Mucosa of gallbladder (tissue), 1 donor: ENCODE measurements at regions not wholly inside any gene's neighbourhood (a gene's known extent, or its start where the extent isn't known, plus 50 kb on each side); places are given as distances from the start of the nearest gene placed in this dataset.

ENCODE experiments used
- DNase-seq: peaks from one replicate; pipeline ENCODE4 v3.0.0-alpha.2; 2020; ENCODE audit warnings: low spot score
- donor health status: DM: no; HTN: no; CAD: no.

DNA sequence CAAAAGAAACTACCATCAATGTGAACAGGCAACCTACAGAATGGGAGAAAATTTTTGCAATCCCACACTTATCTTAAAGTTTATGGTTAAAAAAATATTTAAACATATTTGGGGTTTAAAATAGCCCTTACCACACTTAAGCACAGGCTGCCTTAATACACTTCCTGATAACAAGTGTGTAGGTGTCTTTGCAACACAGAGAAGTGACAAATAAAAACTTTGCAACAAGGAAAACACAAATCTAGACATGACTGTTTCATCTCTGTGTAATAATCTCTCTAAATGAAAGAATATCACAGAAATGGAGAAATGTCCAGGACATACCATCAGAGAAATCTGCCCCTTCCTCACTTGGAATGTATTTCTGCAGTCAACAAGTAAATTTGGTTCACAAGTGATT lies 464.1 kb upstream of the ARHGEF26 start:
- no peak for DNase-seq

DNA sequence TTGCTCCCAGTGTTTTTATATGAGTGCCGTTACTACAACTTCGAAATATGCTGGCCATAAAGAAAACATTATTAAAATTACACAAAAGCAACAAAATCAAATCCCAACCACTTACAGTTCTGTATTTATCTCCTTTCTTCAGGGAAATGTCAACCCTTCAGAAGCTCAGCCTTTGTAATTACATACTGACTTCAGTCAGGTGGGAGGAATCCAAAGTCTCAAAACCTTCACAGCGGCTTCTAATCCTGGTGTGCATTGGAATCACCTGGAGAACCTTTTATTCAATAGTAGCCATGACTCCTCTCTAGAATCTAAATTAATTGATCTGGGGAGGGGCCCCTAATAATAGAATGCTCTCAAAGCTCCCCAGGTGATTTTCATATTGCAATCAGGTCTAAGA lies 463.7 kb upstream of the ARHGEF26 start:
- DNase-seq: no peak

DNA sequence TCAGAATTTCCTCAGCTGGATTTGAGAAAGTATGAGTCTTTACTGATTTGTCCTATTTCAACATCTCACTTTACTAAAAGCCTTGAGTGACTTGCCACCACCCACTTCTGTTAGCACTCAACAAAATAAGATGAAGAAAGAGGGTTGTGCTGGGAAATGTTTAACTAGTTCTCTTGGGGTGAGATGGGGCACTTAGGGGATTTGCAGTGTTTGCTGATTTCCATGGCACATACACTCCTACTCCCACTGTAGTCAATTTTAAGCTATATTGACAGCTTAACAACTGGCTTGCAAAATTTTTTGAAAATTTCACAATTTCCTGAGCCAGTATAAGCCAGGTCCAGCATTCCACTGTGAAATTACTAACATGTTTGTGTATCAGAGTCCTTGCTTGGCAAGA lies 463.1 kb upstream of the ARHGEF26 start:
- no peak for DNase-seq

DNA sequence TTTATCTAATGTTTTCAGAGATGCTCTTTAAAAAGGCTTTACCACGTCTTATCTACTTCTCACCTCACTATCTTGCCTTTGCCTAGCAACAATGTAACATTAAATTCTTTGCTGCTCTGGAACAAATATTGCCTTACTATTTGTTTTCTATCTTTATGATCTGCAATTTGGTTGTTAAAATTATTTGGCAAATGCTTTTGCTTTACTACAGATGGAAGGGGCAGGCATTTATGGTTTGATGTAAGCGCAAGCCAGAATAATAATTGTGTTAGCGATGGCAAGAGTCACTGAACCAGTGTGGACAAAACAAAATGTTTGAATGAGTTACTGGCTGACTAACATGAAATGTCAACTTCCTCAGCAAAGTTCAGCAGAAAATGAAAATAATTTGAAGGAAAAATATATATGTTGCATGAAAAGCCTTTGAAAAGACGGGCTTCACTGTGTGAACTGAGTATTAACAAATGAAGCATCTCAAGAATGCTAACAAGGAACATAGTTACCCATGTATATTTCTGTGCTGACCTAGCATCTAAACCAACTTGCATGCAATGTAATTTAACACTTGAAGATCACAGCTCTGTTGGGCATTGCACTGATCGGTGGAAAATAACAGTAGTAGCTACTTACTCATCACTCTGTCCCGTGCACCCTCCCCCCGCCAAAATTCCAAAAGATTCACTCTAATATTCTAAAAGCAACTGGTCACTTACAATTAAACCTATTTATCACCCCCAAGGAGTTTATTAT lies 454.0 kb upstream of the ARHGEF26 start:
- DNase-seq: no peak

DNA sequence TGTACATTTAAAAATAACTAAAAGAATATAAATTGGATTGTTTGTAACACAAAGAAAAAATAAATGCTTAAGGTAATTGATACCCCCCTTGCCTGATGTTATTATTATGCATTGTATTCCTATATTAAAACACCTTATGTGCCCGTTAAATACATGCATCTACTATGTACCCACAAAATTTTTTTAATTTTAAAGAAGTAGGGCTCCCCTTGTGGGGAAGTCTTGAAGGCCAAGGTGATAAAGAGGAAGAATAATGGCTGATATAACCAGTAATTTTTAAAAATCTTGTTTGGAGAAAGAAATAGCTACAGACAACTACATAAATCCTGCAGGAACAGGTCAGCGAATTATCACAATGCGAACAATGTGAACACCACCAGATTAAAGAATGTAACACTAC lies 451.7 kb upstream of the ARHGEF26 start:
- no peak for DNase-seq

DNA sequence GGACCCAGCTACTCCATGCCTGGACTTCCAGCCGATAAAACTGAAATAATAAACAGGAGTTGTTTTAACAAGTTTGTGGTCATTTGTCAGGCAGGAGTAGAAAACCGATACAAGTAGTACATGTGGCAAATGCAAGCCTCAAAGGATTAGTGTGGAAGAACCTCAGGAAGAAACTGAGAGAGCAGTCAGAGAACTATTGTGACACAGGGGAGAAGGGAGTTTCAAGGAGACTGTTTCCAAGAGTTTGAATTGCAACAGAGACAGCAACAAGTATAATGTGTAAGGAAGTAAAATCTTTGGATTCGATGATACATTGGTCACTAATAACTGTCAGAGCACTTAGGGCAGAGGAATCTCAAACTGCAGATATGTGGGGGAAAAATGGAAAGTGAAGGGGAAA lies 450.6 kb upstream of the ARHGEF26 start:
- no peak for DNase-seq

DNA sequence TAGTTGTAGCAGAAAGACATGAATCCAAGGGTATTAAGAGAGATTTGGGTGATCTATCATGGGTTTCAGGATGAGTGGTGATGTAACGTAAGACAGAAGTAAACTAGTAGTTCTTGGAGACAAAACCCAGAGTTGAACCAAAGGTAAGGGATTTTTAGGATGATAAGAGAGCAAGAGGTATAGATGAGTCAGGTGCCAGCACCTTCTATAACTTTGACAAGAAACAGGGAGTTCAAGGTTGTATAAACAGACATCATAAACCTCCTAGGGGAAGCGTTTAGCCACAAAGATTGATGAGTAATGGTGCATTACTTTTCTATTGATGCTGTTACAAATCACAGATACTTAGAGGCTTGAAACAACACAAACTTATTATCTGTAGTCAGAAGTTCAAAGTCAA lies 447.3 kb upstream of the ARHGEF26 start:
- no peak for DNase-seq

DNA sequence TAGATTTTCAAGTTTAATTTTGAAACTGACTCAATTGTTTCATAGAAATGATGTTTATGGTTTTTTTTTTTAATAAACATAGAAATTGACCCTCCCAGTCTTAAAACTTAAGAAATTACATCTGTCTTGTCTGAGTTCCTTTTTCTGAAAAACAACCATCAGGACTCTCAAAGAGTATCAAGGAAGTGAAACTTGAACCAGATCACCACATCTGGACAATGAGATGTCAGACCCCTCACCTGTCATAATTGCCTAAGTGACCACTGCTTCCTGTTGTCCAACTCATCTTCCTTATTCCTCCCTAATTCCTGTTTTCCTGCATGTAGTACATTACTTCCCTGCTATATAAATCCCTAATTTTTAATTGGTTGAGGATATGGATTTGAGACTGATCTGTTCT lies 441.5 kb upstream of the ARHGEF26 start:
- DNase-seq: no peak

DNA sequence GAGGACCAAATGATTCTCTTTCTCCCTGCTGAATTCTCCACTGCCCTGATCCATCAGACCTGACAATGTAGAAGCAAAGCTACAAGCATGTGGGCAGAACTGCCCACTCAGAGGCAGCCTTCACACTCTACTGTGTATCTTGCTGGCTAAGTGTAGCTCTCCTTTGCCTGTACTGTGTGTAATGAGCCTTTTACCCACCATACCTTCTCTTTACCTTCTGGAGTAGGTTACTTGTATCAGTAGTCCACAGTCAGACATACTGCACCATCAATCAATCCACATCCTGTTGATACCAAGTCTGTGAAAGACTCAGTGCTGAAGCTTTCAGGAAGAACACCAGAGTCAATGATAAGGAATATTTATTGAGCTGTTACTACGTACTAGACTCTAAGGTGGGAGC lies 440.7 kb upstream of the ARHGEF26 start:
- DNase-seq: no peak

DNA sequence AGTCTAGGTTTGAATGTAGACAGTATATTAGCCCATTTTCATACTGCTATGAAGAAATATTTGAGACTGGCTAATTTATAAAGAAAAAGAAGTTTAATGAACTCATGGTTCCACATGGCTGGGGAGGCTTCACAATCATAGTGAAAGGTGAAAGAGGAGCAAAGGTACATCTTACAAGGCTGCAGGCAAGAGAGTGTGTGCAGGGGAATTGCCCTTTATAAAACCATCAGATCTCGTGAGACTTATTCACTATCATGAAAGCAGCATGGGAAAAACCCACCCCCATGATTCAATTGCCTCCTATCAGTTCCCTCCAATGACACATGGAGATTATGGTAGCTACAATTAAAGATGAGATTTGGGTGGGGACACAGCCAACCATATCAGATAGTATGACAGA lies 440.1 kb upstream of the ARHGEF26 start:
- no peak for DNase-seq

DNA sequence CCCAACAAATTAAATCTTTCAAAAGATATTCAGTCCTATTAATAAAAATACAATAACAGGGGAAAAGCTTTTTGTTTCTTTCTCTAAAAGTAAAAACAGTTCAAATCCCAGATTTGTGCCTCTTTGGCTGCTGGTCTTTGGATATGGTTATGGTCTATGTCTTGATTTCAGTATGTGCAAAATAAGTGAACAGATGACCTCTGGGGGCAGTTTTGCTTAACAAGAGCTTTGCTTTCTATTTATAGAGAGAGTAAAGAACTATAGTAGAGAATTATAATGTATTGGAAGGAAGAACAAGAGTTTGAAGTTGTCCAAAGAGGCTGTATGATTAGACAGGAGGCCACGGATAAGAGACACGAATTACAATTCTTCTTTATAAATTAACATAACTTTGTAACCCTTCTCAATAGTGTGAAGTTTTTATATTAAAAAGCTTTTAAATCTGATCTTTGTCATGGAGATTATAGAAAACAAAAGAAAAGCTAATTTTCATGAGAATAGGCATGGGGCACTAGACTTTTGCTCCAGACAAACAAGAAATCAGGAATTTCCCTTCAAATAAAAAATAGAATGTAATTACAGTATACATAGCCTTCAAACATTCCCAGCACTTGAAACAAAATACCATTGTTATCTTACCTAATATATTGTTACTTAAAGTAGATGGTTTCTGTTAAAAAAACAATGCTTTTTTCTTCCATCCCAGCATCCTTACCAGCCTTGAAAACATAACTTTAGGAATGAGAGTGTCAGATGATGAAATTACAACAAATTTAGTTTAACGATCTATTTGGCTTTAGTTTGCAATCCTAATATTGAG lies 432.7 kb upstream of the ARHGEF26 start:
- DNase-seq: no peak

DNA sequence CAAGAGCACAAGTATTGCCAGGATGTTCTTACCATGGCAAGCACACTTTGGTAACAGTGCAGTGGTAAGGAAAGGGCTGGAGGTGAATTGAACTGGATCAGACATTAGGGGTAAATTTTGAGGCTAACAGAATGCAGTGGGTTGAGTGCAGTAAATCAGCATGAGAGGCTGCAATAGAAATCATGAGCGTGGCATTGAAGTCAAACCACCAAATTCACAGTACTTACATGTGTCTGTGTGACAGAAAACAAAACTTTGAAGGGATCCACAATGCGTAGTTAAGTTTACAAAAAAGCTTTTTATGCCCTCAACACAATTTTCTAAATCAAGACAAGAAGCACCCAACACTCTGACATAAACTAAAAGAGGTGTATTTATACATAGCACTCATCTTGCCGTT lies 428.0 kb upstream of the ARHGEF26 start:
- DNase-seq: no peak

DNA sequence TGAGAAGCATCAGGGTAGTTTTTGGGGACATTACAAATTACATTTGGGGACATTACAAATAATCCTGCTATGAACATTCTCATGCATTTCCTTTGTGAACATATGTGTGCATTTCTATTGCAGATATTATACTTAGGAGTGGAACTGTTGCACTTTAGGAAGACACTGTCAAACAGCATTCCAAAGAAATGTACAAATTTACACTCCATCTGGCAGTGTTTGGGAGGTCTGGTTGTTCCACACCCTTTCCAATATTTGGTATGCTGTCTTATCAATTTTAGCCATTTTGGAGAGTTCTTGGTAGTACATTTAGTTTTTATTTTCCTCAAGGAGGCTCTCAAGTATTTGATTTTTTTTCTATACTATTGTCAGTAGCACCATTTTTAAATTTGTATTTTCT lies 419.1 kb upstream of the ARHGEF26 start:
- no peak for DNase-seq

DNA sequence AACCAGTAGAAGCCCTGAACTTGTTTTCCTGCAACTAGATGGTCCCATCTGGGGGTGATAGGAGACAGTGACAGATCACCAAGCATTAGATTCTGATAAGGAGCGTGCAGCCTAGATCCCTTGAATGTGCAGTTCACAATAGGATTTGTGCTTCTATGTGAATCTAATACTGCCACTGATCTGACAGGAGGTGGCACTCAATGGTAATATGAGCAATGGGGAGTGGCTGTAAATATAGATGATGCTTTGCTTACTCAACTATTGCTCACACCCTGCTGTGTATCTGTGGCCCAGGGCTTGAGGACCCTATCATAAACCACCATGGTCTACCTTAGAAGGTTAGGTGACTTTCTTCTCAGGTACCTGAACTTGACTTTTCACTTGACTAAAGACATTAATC lies 417.1 kb upstream of the ARHGEF26 start:
- no peak for DNase-seq

DNA sequence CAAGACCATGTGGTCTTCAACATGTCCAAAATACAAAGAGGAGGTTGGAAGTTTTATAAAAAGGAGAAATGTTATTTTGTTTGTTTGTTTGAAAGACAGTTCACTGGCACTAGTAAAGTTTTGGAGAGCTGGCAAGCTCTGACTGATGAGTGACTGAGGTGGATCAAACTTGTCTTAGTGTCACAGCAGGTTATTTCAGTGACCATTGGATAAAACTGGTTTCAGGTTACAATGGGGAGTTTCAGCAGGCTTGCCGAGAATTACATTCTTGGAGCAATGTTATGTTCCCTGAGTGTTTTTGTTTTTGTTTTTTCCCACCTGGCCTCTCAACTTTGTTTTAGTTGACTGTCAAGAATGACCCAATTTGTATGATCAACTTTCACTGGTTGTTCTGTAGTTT lies 414.5 kb upstream of the ARHGEF26 start:
- no peak for DNase-seq

DNA sequence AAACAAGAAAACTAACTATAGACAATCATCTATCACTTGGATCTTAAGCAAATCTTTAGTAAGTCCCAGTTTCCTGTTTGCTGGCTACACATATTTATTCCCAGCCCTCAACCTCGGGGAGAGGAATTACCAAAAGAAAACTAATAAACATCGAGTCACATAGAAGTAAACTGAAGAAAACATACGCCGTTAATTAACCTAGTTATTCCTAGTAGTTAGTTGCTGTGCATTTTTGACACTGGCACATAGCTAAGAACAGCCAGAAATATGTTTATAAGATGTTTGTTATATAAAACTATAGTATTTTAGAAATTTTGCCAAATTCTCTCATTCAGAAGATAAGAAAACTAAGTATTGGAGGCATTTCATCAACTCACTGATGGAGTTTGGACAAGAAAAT lies 407.2 kb upstream of the ARHGEF26 start:
- DNase-seq: no peak

DNA sequence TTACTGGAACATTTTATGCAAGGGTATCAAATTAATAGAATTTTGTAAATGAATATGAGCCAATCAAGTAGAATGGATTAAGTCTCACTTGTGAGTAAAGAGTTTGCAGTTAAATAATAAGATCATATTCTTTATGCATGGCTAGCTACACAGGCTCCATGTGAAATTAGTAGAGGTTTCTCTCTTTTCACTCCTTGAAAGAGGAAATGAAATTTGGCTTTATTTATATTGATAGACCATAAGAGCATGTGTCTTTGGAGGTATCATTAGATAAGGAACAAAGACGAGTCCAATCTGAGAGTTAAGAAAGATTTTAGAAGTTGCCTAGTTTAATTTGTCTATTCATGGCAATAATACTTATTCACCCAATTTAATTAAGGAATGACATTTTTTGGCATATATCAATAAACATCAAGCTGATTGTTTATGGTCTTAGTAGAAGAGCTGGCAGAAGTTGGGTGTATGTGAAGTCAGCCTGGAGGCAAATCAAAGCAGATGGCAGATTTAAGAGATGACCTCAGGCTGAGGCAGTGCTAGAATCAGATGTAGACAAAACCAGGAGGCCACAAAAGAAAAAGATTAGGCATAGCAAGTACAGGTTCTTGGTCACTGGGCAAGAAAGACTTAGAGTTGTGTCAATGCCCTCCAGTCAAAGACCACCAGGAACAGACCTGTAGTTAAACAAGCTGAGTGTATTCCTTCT lies 406.5 kb upstream of the ARHGEF26 start:
- no peak for DNase-seq

DNA sequence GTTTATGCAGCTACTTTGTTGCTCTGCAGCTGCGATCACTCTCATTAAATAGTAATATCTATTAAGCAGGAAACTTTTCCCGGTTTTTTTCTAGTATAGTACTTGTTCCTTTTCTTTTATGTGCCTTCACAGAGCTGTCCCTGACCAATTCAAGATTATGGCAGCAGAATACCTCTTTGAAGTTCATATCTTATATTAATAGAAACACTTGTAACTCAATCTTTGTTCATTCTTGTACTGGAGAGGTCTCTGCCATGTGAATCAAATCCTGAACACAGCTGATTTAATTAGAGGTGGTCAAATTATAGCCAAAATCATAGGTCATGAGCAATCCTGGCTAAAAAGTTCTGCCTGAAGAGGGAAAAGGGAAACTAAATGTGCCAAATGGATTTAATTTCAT lies 399.0 kb upstream of the ARHGEF26 start:
- DNase-seq: no peak

DNA sequence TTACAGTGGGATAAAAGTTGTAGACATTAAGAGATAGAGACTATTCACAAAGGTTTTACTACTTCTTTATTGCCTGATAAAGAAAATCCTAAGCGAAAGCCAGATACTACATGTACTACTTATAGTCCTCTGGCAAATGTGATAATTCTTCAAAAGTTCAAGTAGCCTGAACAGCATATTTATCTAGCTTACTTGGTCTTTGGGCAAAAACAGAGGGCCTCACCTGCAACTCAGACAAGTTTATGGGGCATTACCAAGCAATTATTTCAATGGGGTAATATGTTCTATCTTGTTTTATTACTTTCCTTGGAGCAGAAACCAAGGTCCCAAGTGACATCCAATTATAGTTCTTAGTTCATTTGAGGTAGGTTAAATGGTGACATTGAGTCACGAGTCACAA lies 390.1 kb upstream of the ARHGEF26 start:
- DNase-seq: no peak

DNA sequence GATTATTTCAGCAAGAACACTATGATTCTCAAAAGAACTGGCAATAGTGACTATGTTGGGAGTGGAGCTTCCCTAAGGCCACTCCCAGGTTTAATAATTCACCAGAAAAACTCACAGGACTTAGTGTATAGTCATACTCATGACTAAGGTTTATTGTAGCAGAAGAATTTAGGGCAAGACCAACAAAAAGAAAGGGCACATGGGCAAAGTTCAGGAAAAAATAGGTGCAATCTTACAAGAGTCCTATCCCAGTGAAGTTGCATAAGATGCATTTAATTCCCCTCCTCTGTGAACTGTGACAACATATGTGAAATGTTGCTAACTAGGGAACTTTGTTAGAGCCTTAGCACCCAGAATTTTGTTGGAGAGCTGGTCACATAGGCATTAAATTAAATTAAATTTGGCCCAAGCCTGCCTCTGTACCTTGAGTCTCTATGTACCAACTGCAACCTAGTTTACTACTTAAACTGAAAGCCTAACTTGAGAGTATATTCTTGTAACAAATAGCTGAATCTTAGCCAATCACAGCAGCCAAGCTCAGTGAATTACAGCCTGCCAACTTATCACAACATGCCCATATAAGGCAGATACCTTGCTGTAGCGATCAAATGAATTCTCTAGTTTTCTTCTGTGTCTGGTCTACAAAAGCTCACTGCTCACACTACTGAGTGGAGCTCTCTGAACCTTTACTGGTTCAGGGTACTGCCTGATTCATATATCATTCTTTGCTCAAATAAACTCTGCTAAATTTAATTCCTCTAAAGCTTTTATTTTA lies 386.2 kb upstream of the ARHGEF26 start:
- DNase-seq: peak; percentile 14

DNA sequence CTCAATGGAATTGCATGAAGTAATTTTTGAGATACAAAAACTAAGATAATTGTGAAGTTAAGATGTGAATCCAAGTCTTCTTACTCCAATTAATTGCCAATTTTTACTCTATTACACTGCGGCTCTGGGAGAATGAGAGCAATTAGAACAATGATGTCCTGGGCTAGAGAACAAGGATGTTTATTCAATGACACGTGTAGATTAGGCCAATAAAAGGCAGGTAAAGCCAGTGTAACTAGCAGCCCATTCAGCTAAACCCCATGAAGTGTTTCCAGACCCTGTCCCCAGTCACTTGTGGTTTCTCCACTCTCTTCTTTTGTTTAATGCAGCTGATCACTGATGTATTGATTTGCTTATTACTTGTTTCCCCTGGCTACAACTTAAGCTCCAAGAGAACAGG lies 381.1 kb upstream of the ARHGEF26 start:
- DNase-seq: no peak

DNA sequence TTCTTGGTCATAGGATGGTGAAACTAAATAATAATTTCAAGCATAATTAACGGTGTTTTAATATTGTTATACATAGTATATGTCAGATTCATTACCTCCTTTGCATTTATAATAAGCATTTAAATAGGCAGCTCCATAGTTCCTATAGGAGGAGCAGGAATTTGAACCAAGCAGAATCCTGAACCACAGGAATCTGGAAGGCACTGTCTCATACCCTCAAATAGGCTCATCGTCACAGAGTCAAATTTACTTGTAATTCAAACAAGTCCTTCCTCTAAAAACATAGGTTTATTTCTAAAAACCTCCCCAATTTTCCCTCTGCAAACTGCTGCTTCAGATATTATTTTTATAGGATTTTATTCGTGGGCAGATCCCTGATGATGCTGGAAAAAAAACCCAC lies 376.3 kb upstream of the ARHGEF26 start:
- DNase-seq: no peak
